Natural killer cell (primary cell): ENCODE measurements at regions not wholly inside any gene's neighbourhood (a gene's known extent, or its start where the extent isn't known, plus 50 kb on each side); places are given as distances from the start of the nearest gene placed in this dataset.

Source experiments
- ATAC-seq, 3 donors: fragments of 150-1000 bp in 2 of 3; fragments of 200-7000 bp in 1 of 3; cut with Tn5 transposase; 1 replicate in 1 of 3; 2 replicates in 2 of 3; pipeline ENCODE4 v1.10.0; 2021; ENCODE audit warnings: mild to moderate bottlenecking in 2 of 3, moderate library complexity in 2 of 3
- DNase-seq, 2 donors: peaks; one replicate each; pipeline versions ENCODE4 v3.0.0 to v3.0.0-alpha.2; 2013 to 2021; ENCODE audit warnings: mixed read lengths in 1 of 2
- H3K27ac ChIP-seq: one replicate; pipeline ENCODE4 v1.5.1; 2013; ENCODE audit warnings: mild to moderate bottlenecking, low read length
- H3K27me3 ChIP-seq: one replicate; pipeline ENCODE4 v1.6.1; 2013; ENCODE audit warnings: low read length; ENCODE audit not compliant: control insufficient read depth, insufficient read depth
- H3K36me3 ChIP-seq: one replicate; pipeline ENCODE4 v1.6.1; 2013; ENCODE audit warnings: low read length; ENCODE audit not compliant: control insufficient read depth, insufficient read depth
- H3K4me1 ChIP-seq: one replicate; pipeline ENCODE4 v1.6.1; 2013; ENCODE audit warnings: low read length; ENCODE audit not compliant: control insufficient read depth, insufficient read depth
- H3K4me3 ChIP-seq: one replicate; pipeline ENCODE4 v1.5.1; 2013; ENCODE audit warnings: low read length
- H3K9me3 ChIP-seq: one replicate; pipeline ENCODE4 v1.6.1; 2013; ENCODE audit warnings: low read length; ENCODE audit not compliant: control insufficient read depth, insufficient read depth
- H3K27ac Mint-ChIP-seq, 2 donors: one replicate each; pipeline ENCODE4 v1.8.0; 2022; ENCODE audit warnings: mild to moderate bottlenecking in 2 of 2, mixed read lengths in 2 of 2, moderate library complexity in 1 of 2
- H3K27me3 Mint-ChIP-seq, 2 donors: one replicate each; pipeline ENCODE4 v1.8.0; 2022; ENCODE audit warnings: low read depth in 2 of 2, mixed read lengths in 2 of 2
- H3K36me3 Mint-ChIP-seq: one replicate; pipeline ENCODE4 v1.8.0; 2022; ENCODE audit warnings: mixed read lengths
- H3K4me1 Mint-ChIP-seq, 2 donors: one replicate each; pipeline ENCODE4 v1.8.0; 2022; ENCODE audit warnings: mixed read lengths in 2 of 2
- H3K4me3 Mint-ChIP-seq: one replicate; pipeline ENCODE4 v1.8.0; 2022; ENCODE audit warnings: mild to moderate bottlenecking, moderate library complexity, mixed read lengths
- H3K9me3 Mint-ChIP-seq, 2 donors: one replicate each; pipeline ENCODE4 v1.8.0; 2022; ENCODE audit warnings: mixed read lengths in 2 of 2
- CTCF ChIP-seq: fragments of 200-600 bp; IDR thresholded peaks from one replicate; pipeline ENCODE4 v1.8.0; 2022; ENCODE audit warnings: antibody characterized with exemption
- WGBS: methylation state at CpG from one replicate; pipeline ENCODE4 v1.1.7; 2013; ENCODE audit warnings: missing lambda C conversion rate; ENCODE audit not compliant: insufficient coverage; 5-methylcytosine and 5-hydroxymethylcytosine counted together
- intact Hi-C: fragments of 100-400 bp; cut with micrococcal nuclease; formaldehyde crosslinking; loops from one replicate; pipeline ENCODE4 v1.14.2; 2022

- Mint-ChIP-seq H3K4me1 (no peaks in the 10 kb centered on the region), H3K27ac (no peak overlapping the region), H3K36me3 (no peaks in the 10 kb centered on the region), H3K9me3 (peaks cover 0 to 5% of the 10 kb centered on the region in 2 donors), H3K27me3 (peaks cover 0 to 1% of the 10 kb centered on the region in 2 donors), H3K4me3 (no peak overlapping the region)
- no peak overlapping the region for H3K27ac ChIP-seq
- no peak overlapping the region for H3K4me3 ChIP-seq
- H3K9me3 ChIP-seq: no peaks in the 10 kb centered on the region
- intact Hi-C loops: no loop called here
- no peaks in the 10 kb centered on the region for H3K36me3 ChIP-seq
- DNase-seq: no peak
- H3K27me3 ChIP-seq: no peaks in the 10 kb centered on the region
- 83% methylated on average over 4 of the region's 4 CpGs for WGBS
- H3K4me1 ChIP-seq: no peaks in the 10 kb centered on the region
- ATAC-seq: no peak
- TF ChIP-seq CTCF: no peak
Observed at GRCh38 chr1:88488237-88488636, 195.8 kb upstream of the PKN2 start.

- Mint-ChIP-seq H3K27me3 (no peaks in the 10 kb centered on the region), H3K4me1 (no peaks in the 10 kb centered on the region), H3K9me3 (peaks cover 0 to 2% of the 10 kb centered on the region in 2 donors), H3K36me3 (no peaks in the 10 kb centered on the region), H3K4me3 (no peak overlapping the region), H3K27ac (no peak overlapping the region)
- Histone ChIP-seq H3K36me3 (no peaks in the 10 kb centered on the region), H3K4me1 (no peaks in the 10 kb centered on the region), H3K27me3 (no peaks in the 10 kb centered on the region), H3K27ac (no peak overlapping the region), H3K9me3 (no peaks in the 10 kb centered on the region), H3K4me3 (no peak overlapping the region)
- DNase-seq (no peak), ATAC-seq (no peak)
- no peak for TF ChIP-seq CTCF
- intact Hi-C loops: no loop called here
- 69% methylated on average over 2 of the region's 2 CpGs for WGBS
Observed at GRCh38 chr1:88490676-88491075, 193.4 kb upstream of the PKN2 start.

DNA sequence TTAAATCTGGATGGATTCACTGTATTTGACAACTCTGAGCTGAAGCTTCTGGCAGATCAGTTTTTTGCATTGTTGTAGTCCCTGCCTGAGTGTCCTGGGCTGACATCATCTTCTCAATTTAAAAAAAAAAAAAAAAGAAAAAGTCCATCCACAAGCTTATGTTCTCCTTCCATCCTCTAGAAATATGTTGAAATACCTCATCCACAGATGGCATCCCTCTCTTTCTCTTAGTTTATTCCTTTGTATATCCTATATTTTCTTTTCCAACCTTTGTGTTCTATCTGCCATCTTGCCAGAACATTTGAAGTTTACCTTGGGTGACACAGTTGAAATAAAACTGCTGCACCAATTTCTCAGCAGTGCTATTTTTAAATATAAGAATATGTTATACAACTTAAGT lies 184.4 kb upstream of the PKN2 start:
- DNase-seq: no peak
- no peaks in the 10 kb centered on the region for H3K36me3 Mint-ChIP-seq
- H3K27me3 ChIP-seq: no peaks in the 10 kb centered on the region
- peaks cover 0 to 2% of the 10 kb centered on the region in 2 donors for H3K9me3 Mint-ChIP-seq
- no peak overlapping the region for H3K4me3 ChIP-seq
- no peaks in the 10 kb centered on the region for H3K36me3 ChIP-seq
- no peaks in the 10 kb centered on the region for H3K9me3 ChIP-seq
- H3K27ac Mint-ChIP-seq: no peak overlapping the region
- no peaks in the 10 kb centered on the region for H3K4me1 ChIP-seq
- H3K27ac ChIP-seq: no peak overlapping the region
- no peak for ATAC-seq
- H3K4me1 Mint-ChIP-seq: no peaks in the 10 kb centered on the region
- intact Hi-C loops: no loop called here
- no peak for TF ChIP-seq CTCF
- no peak overlapping the region for H3K4me3 Mint-ChIP-seq
- H3K27me3 Mint-ChIP-seq: peaks cover 0 to 3% of the 10 kb centered on the region in 2 donors

- Mint-ChIP-seq H3K36me3 (no peaks in the 10 kb centered on the region), H3K27ac (no peak overlapping the region), H3K4me1 (no peaks in the 10 kb centered on the region), H3K4me3 (no peak overlapping the region), H3K9me3 (peaks cover 0 to 2% of the 10 kb centered on the region in 2 donors), H3K27me3 (peaks cover 0 to 3% of the 10 kb centered on the region in 2 donors)
- no peaks in the 10 kb centered on the region for H3K9me3 ChIP-seq
- H3K27ac ChIP-seq: no peak overlapping the region
- H3K4me3 ChIP-seq: no peak overlapping the region
- no peak for ATAC-seq
- no peak for DNase-seq
- H3K4me1 ChIP-seq: no peaks in the 10 kb centered on the region
- 97% methylated on average over 2 of the region's 2 CpGs for WGBS
- no peak for TF ChIP-seq CTCF
- no peaks in the 10 kb centered on the region for H3K27me3 ChIP-seq
- H3K36me3 ChIP-seq: no peaks in the 10 kb centered on the region
- intact Hi-C loops: no loop called here
Observed at GRCh38 chr1:88502886-88503285, 181.2 kb upstream of the PKN2 start.
